Neuronal stem cell (in vitro differentiated cells): ENCODE measurements at regions not wholly inside any gene's neighbourhood (a gene's known extent, or its start where the extent isn't known, plus 50 kb on each side); places are given as distances from the start of the nearest gene placed in this dataset.
"Not testable (repeated sequence)": the region's sequence is repeated elsewhere in the genome, so short reads cannot be mapped to it uniquely, and the experiment has no call there.

Experiments used
- DNase-seq: peaks from one replicate; pipeline ENCODE4 v3.0.0-alpha.2; 2013; ENCODE audit warnings: low spot score
- H2AFZ ChIP-seq: one replicate; pipeline ENCODE4 v1.6.1; 2013; ENCODE audit warnings: mild to moderate bottlenecking, low read length, inconsistent platforms
- H2AK5ac ChIP-seq: 2 replicates; pipeline ENCODE4 v1.6.1; 2013; ENCODE audit warnings: low read depth, mild to moderate bottlenecking, inconsistent platforms, low read length, moderate library complexity, mixed read lengths
- H2BK120ac ChIP-seq: 2 replicates; pipeline ENCODE4 v1.6.1; 2013; ENCODE audit warnings: low read depth, mild to moderate bottlenecking, inconsistent platforms, low read length, moderate library complexity, mixed read lengths
- H2BK12ac ChIP-seq: one replicate; pipeline ENCODE4 v1.6.1; 2013; ENCODE audit warnings: low read length, inconsistent platforms
- H2BK15ac ChIP-seq: 2 replicates; pipeline ENCODE4 v1.6.1; 2013; ENCODE audit warnings: mild to moderate bottlenecking, low read length, inconsistent platforms, mixed read lengths
- H2BK5ac ChIP-seq: one replicate; pipeline ENCODE4 v1.6.1; 2013; ENCODE audit warnings: inconsistent platforms, mild to moderate bottlenecking, low read length, moderate library complexity
- H3K14ac ChIP-seq: one replicate; pipeline ENCODE4 v1.6.1; 2013; ENCODE audit warnings: low read length, inconsistent platforms
- H3K18ac ChIP-seq: 2 replicates; pipeline ENCODE4 v1.6.1; 2013; ENCODE audit warnings: low read length, inconsistent platforms
- H3K23ac ChIP-seq: 2 replicates; pipeline ENCODE4 v1.6.1; 2013; ENCODE audit warnings: low read depth, mild to moderate bottlenecking, mixed read lengths, low read length, inconsistent platforms; ENCODE audit not compliant: poor library complexity
- H3K27ac ChIP-seq: replicated peaks from 3 replicates; pipeline ENCODE4 v1.5.1; 2013; ENCODE audit warnings: low read length, inconsistent platforms
- H3K27me3 ChIP-seq, 3 experiments: 2 replicates each; pipeline ENCODE4 v1.6.1; 2013; ENCODE audit warnings: low read length in 3 of 3, mild to moderate bottlenecking in 2 of 3, inconsistent platforms in 1 of 3, low read depth in 1 of 3, mixed read lengths in 1 of 3, moderate library complexity in 1 of 3; ENCODE audit not compliant: control insufficient read depth in 3 of 3, insufficient read depth in 3 of 3
- H3K36me3 ChIP-seq, 2 donors: replicated peaks in 1 of 2; 2 replicates each; pipeline ENCODE4 v1.6.1; 2013; ENCODE audit warnings: low read length in 2 of 2; ENCODE audit not compliant: control insufficient read depth in 2 of 2, insufficient read depth in 2 of 2
- H3K4ac ChIP-seq: 2 replicates; pipeline ENCODE4 v1.6.1; 2013; ENCODE audit warnings: inconsistent platforms, mild to moderate bottlenecking, low read length, moderate library complexity
- H3K4me1 ChIP-seq, 2 donors: 1 replicate in 1 of 2; 2 replicates in 1 of 2; pipeline ENCODE4 v1.6.1; 2013; ENCODE audit warnings: low read length in 2 of 2, low read depth in 1 of 2; ENCODE audit not compliant: control insufficient read depth in 2 of 2, insufficient read depth in 1 of 2
- H3K4me2 ChIP-seq: one replicate; pipeline ENCODE4 v1.6.1; 2013; ENCODE audit warnings: mild to moderate bottlenecking, low read length, inconsistent platforms; ENCODE audit not compliant: insufficient read depth, poor library complexity, severe bottlenecking
- H3K4me3 ChIP-seq, 2 donors: 2 replicates each; pipeline ENCODE4 v1.5.1; 2013; ENCODE audit warnings: low read length in 2 of 2, mild to moderate bottlenecking in 2 of 2, inconsistent platforms in 1 of 2, moderate library complexity in 1 of 2
- H3K79me1 ChIP-seq: one replicate; pipeline ENCODE4 v1.6.1; 2013; ENCODE audit warnings: low read depth, mild to moderate bottlenecking, inconsistent platforms, low read length, moderate library complexity
- H3K9ac ChIP-seq: one replicate; pipeline ENCODE4 v1.6.1; 2013; ENCODE audit warnings: mild to moderate bottlenecking, low read depth, low read length, inconsistent platforms; ENCODE audit not compliant: poor library complexity
- H3K9me3 ChIP-seq, 2 donors: replicated peaks in 1 of 2; 2 replicates each; pipeline versions ENCODE3 to v1.6.1; 2013; ENCODE audit warnings: low read length in 2 of 2, mild to moderate bottlenecking in 2 of 2, inconsistent platforms in 1 of 2, low read depth in 1 of 2, mixed read lengths in 1 of 2, moderate library complexity in 1 of 2; ENCODE audit not compliant: control insufficient read depth in 2 of 2, insufficient read depth in 1 of 2
- H4K8ac ChIP-seq: one replicate; pipeline ENCODE4 v1.6.1; 2013; ENCODE audit warnings: low read depth, mild to moderate bottlenecking, inconsistent platforms, low read length, moderate library complexity
- H4K91ac ChIP-seq: one replicate; pipeline ENCODE4 v1.6.1; 2013; ENCODE audit warnings: low read length, low read depth, mild to moderate bottlenecking, inconsistent platforms; ENCODE audit not compliant: poor library complexity
- WGBS, 2 donors: extraction: QIAGEN DNeasy Blood & Tissue Kit; methylation state at CpG; one replicate each; pipeline ENCODE4 v1.1.7; 2013; ENCODE audit warnings: missing lambda C conversion rate in 2 of 2, mixed read lengths in 1 of 2; ENCODE audit not compliant: insufficient read length in 2 of 2, insufficient replicate concordance in 1 of 2; ENCODE audit errors: extremely low coverage in 2 of 2; 5-methylcytosine and 5-hydroxymethylcytosine counted together

DNA sequence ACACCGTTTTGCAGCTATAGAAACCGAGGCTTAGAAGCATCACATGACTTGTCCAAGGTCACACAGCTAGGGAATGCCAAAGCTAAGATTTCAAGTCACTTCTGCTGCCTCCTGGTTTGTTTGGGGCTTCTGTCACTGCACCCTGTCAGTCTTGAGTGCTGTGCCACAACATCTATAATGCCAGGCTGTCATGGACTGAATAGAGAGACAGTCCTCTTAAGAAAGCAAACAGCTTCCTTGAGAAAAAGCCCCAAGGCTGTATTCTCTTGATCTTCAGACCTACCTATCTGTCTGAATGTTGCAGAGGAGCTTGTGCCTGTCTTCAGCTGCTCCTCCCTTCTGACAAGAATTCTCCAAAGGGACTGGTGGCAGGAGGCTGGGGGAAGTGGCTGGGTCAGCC is 81.6 kb downstream of the OLFM4 start:
- Histone ChIP-seq H3K4me3 (no peak overlapping the region), H3K9ac (no peak overlapping the region), H3K14ac (no peak overlapping the region), H2BK15ac (no peak overlapping the region), H4K91ac (no peak overlapping the region), H3K4ac (no peak overlapping the region), H4K8ac (no peak overlapping the region), H3K27me3 (no peaks in the 10 kb centered on the region), H2BK120ac (peak overlapping the region; percentile 23), H3K4me2 (no peak overlapping the region), H3K36me3 (no peaks in the 10 kb centered on the region), H3K4me1 (no peaks in the 10 kb centered on the region), H2BK12ac (no peak overlapping the region), H3K79me1 (no peaks in the 10 kb centered on the region), H3K9me3 (no peaks in the 10 kb centered on the region), H2AK5ac (no peak overlapping the region), H2BK5ac (no peak overlapping the region), H3K27ac (no peak overlapping the region), H3K18ac (no peak overlapping the region), H2AFZ (no peak overlapping the region), H3K23ac (no peak overlapping the region)
- DNase-seq: no peak
- WGBS, 2 donors: no CpG with 5 or more reads among the region's 2 CpGs

DNA sequence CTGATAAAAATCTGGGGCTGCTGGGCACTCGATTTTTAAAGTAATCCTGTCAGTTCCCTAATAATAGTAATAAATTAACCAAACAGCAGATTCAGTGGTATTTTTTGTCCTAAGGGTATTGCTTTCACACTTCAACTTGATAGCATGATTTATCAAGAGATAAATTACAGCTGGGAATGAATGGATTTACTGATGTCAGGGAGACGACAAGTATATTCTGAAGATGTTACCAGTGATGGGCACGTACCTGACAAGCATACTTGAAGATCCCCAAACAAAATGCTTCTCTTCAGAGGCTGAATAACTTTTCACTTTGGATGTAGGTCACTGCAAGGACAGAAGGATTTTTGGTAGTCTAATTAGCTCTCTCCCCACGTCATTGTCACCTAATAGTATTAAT is 82.0 kb downstream of the OLFM4 start:
- Histone ChIP-seq H3K9ac (no peak overlapping the region), H3K27ac (no peak overlapping the region), H3K23ac (no peak overlapping the region), H3K18ac (no peak overlapping the region), H2BK120ac (peak overlapping the region; percentile 23), H4K8ac (no peak overlapping the region), H2BK15ac (no peak overlapping the region), H3K4me2 (no peak overlapping the region), H3K4ac (no peak overlapping the region), H3K27me3 (no peaks in the 10 kb centered on the region), H3K36me3 (no peaks in the 10 kb centered on the region), H3K79me1 (no peaks in the 10 kb centered on the region), H3K14ac (no peak overlapping the region), H2BK5ac (no peak overlapping the region), H3K4me3 (no peak overlapping the region), H3K9me3 (no peaks in the 10 kb centered on the region), H2BK12ac (no peak overlapping the region), H2AFZ (no peak overlapping the region), H2AK5ac (no peak overlapping the region), H4K91ac (no peak overlapping the region), H3K4me1 (no peaks in the 10 kb centered on the region)
- WGBS, 2 donors: no CpG with 5 or more reads among the region's 4 CpGs
- no peak for DNase-seq

DNA sequence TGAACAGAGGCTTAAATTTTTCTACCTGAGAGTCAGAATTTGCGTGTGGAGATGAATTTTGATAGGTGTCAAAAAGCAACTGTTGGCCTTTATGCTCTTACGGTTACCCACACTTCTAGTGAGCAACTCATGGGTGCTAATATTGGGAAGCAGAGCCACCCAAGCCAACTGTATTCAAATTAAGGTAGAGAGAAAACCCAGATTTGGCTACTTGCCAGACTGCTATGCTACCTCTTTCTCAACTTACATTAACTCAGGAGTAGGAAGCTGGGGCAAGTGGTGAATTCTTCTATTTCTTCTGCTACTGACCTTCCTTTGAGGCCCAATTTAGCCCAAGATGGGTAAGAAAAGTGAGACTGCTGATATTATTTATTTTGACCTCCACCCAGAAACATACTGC is 83.9 kb downstream of the OLFM4 start:
- H4K91ac ChIP-seq: no peak overlapping the region
- no peaks in the 10 kb centered on the region for H3K79me1 ChIP-seq
- H3K27me3 ChIP-seq: no peaks in the 10 kb centered on the region
- H3K4me3 ChIP-seq: no peak overlapping the region
- no peak overlapping the region for H3K9ac ChIP-seq
- H2AFZ ChIP-seq: no peak overlapping the region
- no peak overlapping the region for H3K4ac ChIP-seq
- H3K36me3 ChIP-seq: no peaks in the 10 kb centered on the region
- no peak for DNase-seq
- no peak overlapping the region for H3K14ac ChIP-seq
- H2BK12ac ChIP-seq: no peak overlapping the region
- H4K8ac ChIP-seq: no peak overlapping the region
- H2BK15ac ChIP-seq: no peak overlapping the region
- H3K4me1 ChIP-seq: no peaks in the 10 kb centered on the region
- WGBS, 2 donors: no CpG with 5 or more reads among the region's 2 CpGs
- H3K9me3 ChIP-seq: no peaks in the 10 kb centered on the region
- H2BK120ac ChIP-seq: no peak overlapping the region
- H3K23ac ChIP-seq: no peak overlapping the region
- no peak overlapping the region for H2BK5ac ChIP-seq
- H3K27ac ChIP-seq: no peak overlapping the region
- H3K18ac ChIP-seq: no peak overlapping the region
- no peak overlapping the region for H3K4me2 ChIP-seq
- H2AK5ac ChIP-seq: no peak overlapping the region

DNA sequence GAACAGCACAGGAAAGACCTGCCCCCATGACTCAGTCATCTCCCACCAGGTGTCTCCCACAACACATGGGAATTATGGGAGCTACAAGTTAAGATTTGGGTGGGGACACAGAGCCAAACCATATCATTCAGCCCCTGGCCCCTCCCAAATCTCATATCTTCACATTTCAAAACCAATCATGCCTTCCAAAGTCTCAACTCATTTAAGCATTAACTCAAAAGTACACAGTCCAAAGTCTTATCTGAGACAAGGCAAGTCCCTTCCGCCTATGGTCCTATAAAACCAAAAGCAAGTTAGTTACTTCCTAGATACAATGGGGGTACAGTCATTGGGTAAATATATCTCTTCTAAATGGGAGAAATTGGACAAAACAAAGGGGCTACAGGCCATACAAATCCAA is 88.4 kb downstream of the OLFM4 start:
- H3K27me3 ChIP-seq, H3K79me1 ChIP-seq, H4K8ac ChIP-seq, H3K36me3 ChIP-seq, H2AFZ ChIP-seq, H3K18ac ChIP-seq, H3K4me3 ChIP-seq, H3K14ac ChIP-seq, H3K23ac ChIP-seq, H2AK5ac ChIP-seq, H3K9ac ChIP-seq, H2BK5ac ChIP-seq, DNase-seq, H2BK12ac ChIP-seq, H4K91ac ChIP-seq, H2BK15ac ChIP-seq, H3K4ac ChIP-seq, H2BK120ac ChIP-seq, H3K27ac ChIP-seq, H3K4me2 ChIP-seq, H3K9me3 ChIP-seq: not testable (repeated sequence)
- no CpG with 5 or more reads among the region's 1 CpG for WGBS, 2 donors
- peaks cover 0 to 10% of the 10 kb centered on the region in 2 donors for H3K4me1 ChIP-seq
